Vagina (tissue), 2 donors: ENCODE measurements at regions not wholly inside any gene's neighbourhood (a gene's known extent, or its start where the extent isn't known, plus 50 kb on each side); places are given as distances from the start of the nearest gene placed in this dataset.

Experiments
- DNase-seq, 2 donors: peaks; one replicate each; pipeline ENCODE4 v3.0.0-alpha.2; 2017; ENCODE audit errors: extremely low spot score in 2 of 2
- H3K27ac ChIP-seq: fragments of 200-600 bp; sonication (generic); one replicate; pipeline ENCODE4 v1.5.1; 2019
- H3K27me3 ChIP-seq: fragments of 200-600 bp; sonication (generic); one replicate; pipeline ENCODE4 v1.5.1; 2019
- H3K36me3 ChIP-seq, 2 donors: fragments of 200-600 bp; sonication (generic); one replicate each; pipeline ENCODE4 v1.5.1; 2017 to 2019
- H3K4me1 ChIP-seq: fragments of 200-600 bp; sonication (generic); one replicate; pipeline ENCODE4 v1.5.1; 2019
- H3K4me3 ChIP-seq, 2 donors: fragments of 200-600 bp; sonication (generic); 1 replicate in 1 of 2; 2 replicates in 1 of 2; pipeline ENCODE4 v1.5.1; 2016 to 2019
- H3K9me3 ChIP-seq: fragments of 200-600 bp; sonication (generic); one replicate; pipeline ENCODE4 v1.5.1; 2019
- CTCF ChIP-seq, 3 experiments: fragments of 450-650 bp in 2 of 3; fragments of 200-600 bp in 1 of 3; sonication (generic) in 1 of 3; IDR thresholded peaks; one replicate each; pipeline ENCODE4 v1.5.1; 2017 to 2019; ENCODE audit warnings: antibody characterized with exemption in 3 of 3, mild to moderate bottlenecking in 2 of 3, moderate library complexity in 2 of 3
- POLR2A ChIP-seq, 2 donors: fragments of 450-650 bp; IDR thresholded peaks; one replicate each; pipeline ENCODE4 v1.6.1; 2017; ENCODE audit warnings: antibody characterized with exemption in 2 of 2, mild to moderate bottlenecking in 2 of 2, moderate library complexity in 2 of 2
- POLR2AphosphoS5 ChIP-seq, 2 donors: sonication (generic); formaldehyde crosslinking; IDR thresholded peaks; one replicate each; pipeline ENCODE4 v1.9.0; 2017; ENCODE audit warnings: antibody characterized with exemption in 2 of 2, mild to moderate bottlenecking in 2 of 2, low read depth in 1 of 2; ENCODE audit not compliant: insufficient read depth in 1 of 2
- intact Hi-C: fragments of 100-400 bp; cut with DNase I; formaldehyde crosslinking; loops from one replicate; pipeline ENCODE4 v1.15.1; 2023

GRCh38 chr22:48350456-48350855, 1477.2 kb downstream of the BRD1 start:
- TF ChIP-seq POLR2A (IDR thresholded peaks at IDR 0.05) (no peak), CTCF (IDR thresholded peaks at IDR 0.05) (no peak), POLR2AphosphoS5 (IDR thresholded peaks at IDR 0.05; ENCODE audit: insufficient read depth in 1 of 2, low read depth in 1 of 2) (no peak)
- Histone ChIP-seq H3K27ac (no peak overlapping the region), H3K36me3 (no peaks in the 10 kb centered on the region), H3K4me1 (no peaks in the 10 kb centered on the region), H3K4me3 (no peak overlapping the region), H3K27me3 (no peaks in the 10 kb centered on the region), H3K9me3 (no peaks in the 10 kb centered on the region)
- intact Hi-C loops = no loop called here
- no peak for DNase-seq

GRCh38 chr22:48348855-48349254, 1478.8 kb downstream of the BRD1 start:
- H3K27ac ChIP-seq = no peak overlapping the region
- intact Hi-C loops = no loop called here
- no peak for DNase-seq
- H3K9me3 ChIP-seq = no peaks in the 10 kb centered on the region
- H3K4me1 ChIP-seq = no peaks in the 10 kb centered on the region
- no peaks in the 10 kb centered on the region for H3K27me3 ChIP-seq
- TF ChIP-seq POLR2A (IDR thresholded peaks at IDR 0.05) = no peak
- no peak for TF ChIP-seq POLR2AphosphoS5 (IDR thresholded peaks at IDR 0.05; ENCODE audit: insufficient read depth in 1 of 2, low read depth in 1 of 2)
- no peak for TF ChIP-seq CTCF (IDR thresholded peaks at IDR 0.05)
- no peak overlapping the region for H3K4me3 ChIP-seq
- no peaks in the 10 kb centered on the region for H3K36me3 ChIP-seq

- H3K36me3 ChIP-seq = no peaks in the 10 kb centered on the region
- intact Hi-C loops = no loop called here
- no peak overlapping the region for H3K27ac ChIP-seq
- no peaks in the 10 kb centered on the region for H3K9me3 ChIP-seq
- TF ChIP-seq POLR2AphosphoS5 (IDR thresholded peaks at IDR 0.05; ENCODE audit: insufficient read depth in 1 of 2, low read depth in 1 of 2) (no peak), POLR2A (IDR thresholded peaks at IDR 0.05) (no peak), CTCF (IDR thresholded peaks at IDR 0.05) (no peak)
- no peaks in the 10 kb centered on the region for H3K27me3 ChIP-seq
- no peak for DNase-seq
- H3K4me1 ChIP-seq = no peaks in the 10 kb centered on the region
- no peak overlapping the region for H3K4me3 ChIP-seq
Measured at GRCh38 chr22:48347311-48347710, 1480.4 kb downstream of the BRD1 start.

- Histone ChIP-seq H3K36me3 (no peaks in the 10 kb centered on the region), H3K9me3 (no peaks in the 10 kb centered on the region), H3K4me3 (no peak overlapping the region), H3K27ac (no peak overlapping the region), H3K27me3 (no peaks in the 10 kb centered on the region), H3K4me1 (no peaks in the 10 kb centered on the region)
- TF ChIP-seq POLR2AphosphoS5 (IDR thresholded peaks at IDR 0.05; ENCODE audit: insufficient read depth in 1 of 2, low read depth in 1 of 2) (no peak), POLR2A (IDR thresholded peaks at IDR 0.05) (no peak), CTCF (IDR thresholded peaks at IDR 0.05) (no peak)
- no peak for DNase-seq
- intact Hi-C loops = no loop called here
Measured at GRCh38 chr22:48346911-48347310, 1480.8 kb downstream of the BRD1 start.

- H3K4me1 ChIP-seq = no peaks in the 10 kb centered on the region
- H3K36me3 ChIP-seq = no peaks in the 10 kb centered on the region
- H3K27me3 ChIP-seq = no peaks in the 10 kb centered on the region
- no peaks in the 10 kb centered on the region for H3K9me3 ChIP-seq
- no peak overlapping the region for H3K27ac ChIP-seq
- intact Hi-C loops = no loop called here
- DNase-seq = no peak
- H3K4me3 ChIP-seq = no peak overlapping the region
- TF ChIP-seq POLR2AphosphoS5 (IDR thresholded peaks at IDR 0.05; ENCODE audit: insufficient read depth in 1 of 2, low read depth in 1 of 2) = no peak
- no peak for TF ChIP-seq POLR2A (IDR thresholded peaks at IDR 0.05)
- TF ChIP-seq CTCF (IDR thresholded peaks at IDR 0.05) = no peak
Measured at GRCh38 chr22:48346311-48346710, 1481.4 kb downstream of the BRD1 start.
